Endothelial cell of umbilical vein (primary cell): ENCODE measurements at regions not wholly inside any gene's neighbourhood (a gene's known extent, or its start where the extent isn't known, plus 50 kb on each side); places are given as distances from the start of the nearest gene placed in this dataset.

Source experiments
- BruUV-seq: library from RNA; stranded (reverse); fragments of 400-500 nt; replicated peaks from 2 replicates; lab custom pipeline; 2021; lab: Mats Ljungman, UMichigan
- CTCF ChIA-PET: fragments of 300-600, 350-600 bp; sonication (Branson Sonifier 250); formaldehyde crosslinking; loops from one replicate; lab custom pipeline; 2021; ENCODE audit warnings: antibody characterized with exemption, inconsistent platforms; lab: Charles Lee
- POLR2A ChIA-PET: fragments of 300-600, 350-600 bp; sonication (Branson Sonifier 250); formaldehyde crosslinking; loops from one replicate; lab custom pipeline; 2021; ENCODE audit warnings: antibody characterized with exemption, inconsistent platforms; lab: Charles Lee
- DNase-seq: peaks from one replicate; pipeline ENCODE4 v3.0.0-alpha.2; 2011; ENCODE audit warnings: low read depth, low spot score
- FAIRE-seq: peaks from 2 replicates; lab custom pipeline; 2011; peaks lifted over from hg19 to GRCh38; lab: Jason Lieb, UNC
- H2AFZ ChIP-seq: 2 replicates; pipeline ENCODE4 v1.6.0; 2012; ENCODE audit warnings: low read depth, low read length, control low read depth, inconsistent platforms
- H3K27ac ChIP-seq: 2 replicates; pipeline ENCODE4 v1.5.1; 2011; ENCODE audit warnings: low read depth, mild to moderate bottlenecking, control low read depth, low read length, moderate library complexity; ENCODE audit not compliant: insufficient read depth
- H3K27me3 ChIP-seq, 2 experiments: 2 replicates each; pipeline versions ENCODE4 v1.6.0 to v1.6.1; 2011; ENCODE audit warnings: low read length in 2 of 2, mixed read lengths in 1 of 2; ENCODE audit not compliant: control insufficient read depth in 2 of 2, insufficient read depth in 2 of 2
- H3K36me3 ChIP-seq, 2 experiments: 2 replicates in 1 of 2; 3 replicates in 1 of 2; pipeline ENCODE4 v1.5.1; 2011; ENCODE audit warnings: low read length in 2 of 2, mild to moderate bottlenecking in 1 of 2, moderate library complexity in 1 of 2; ENCODE audit not compliant: control insufficient read depth in 2 of 2, insufficient read depth in 2 of 2; ENCODE audit errors: extremely low read depth in 1 of 2
- H3K4me1 ChIP-seq: 3 replicates; pipeline ENCODE4 v1.5.1; 2011; ENCODE audit warnings: mild to moderate bottlenecking, low read length; ENCODE audit not compliant: control insufficient read depth, insufficient read depth; ENCODE audit errors: extremely low read depth
- H3K4me2 ChIP-seq: 2 replicates; pipeline ENCODE4 v1.6.1; 2011; ENCODE audit warnings: low read length, control low read depth, mixed read lengths; ENCODE audit not compliant: insufficient read depth
- H3K4me3 ChIP-seq, 3 experiments: fragments of 200-600 bp in 1 of 3; sonication (generic), shearing (Covaris generic) in 1 of 3; replicated peaks in 1 of 3; 2 replicates each; pipeline ENCODE4 v1.5.1; 2011 to 2016; ENCODE audit warnings: control low read depth in 3 of 3, low read length in 3 of 3, mild to moderate bottlenecking in 2 of 3, inconsistent platforms in 1 of 3, low read depth in 1 of 3, moderate library complexity in 1 of 3; ENCODE audit not compliant: insufficient read depth in 1 of 3
- H3K79me2 ChIP-seq: 2 replicates; pipeline ENCODE4 v1.6.0; 2012; ENCODE audit warnings: low read length, inconsistent platforms; ENCODE audit not compliant: control insufficient read depth, insufficient read depth
- H3K9ac ChIP-seq: replicated peaks from 2 replicates; pipeline ENCODE3; 2011; ENCODE audit warnings: low read length, control low read depth; ENCODE audit not compliant: insufficient read depth; ENCODE audit errors: extremely low read depth
- H3K9me1 ChIP-seq: replicated peaks from 3 replicates; pipeline ENCODE4 v1.6.0; 2011; ENCODE audit warnings: mild to moderate bottlenecking, low read length; ENCODE audit not compliant: control insufficient read depth, insufficient read depth; ENCODE audit errors: extremely low read depth
- H3K9me3 ChIP-seq: replicated peaks from 2 replicates; pipeline ENCODE4 v1.5.1; 2012; ENCODE audit warnings: low read length, inconsistent platforms; ENCODE audit not compliant: control insufficient read depth, insufficient read depth
- H4K20me1 ChIP-seq: replicated peaks from 2 replicates; pipeline ENCODE3; 2011; ENCODE audit warnings: mild to moderate bottlenecking, low read length; ENCODE audit not compliant: control insufficient read depth, insufficient read depth; ENCODE audit errors: extremely low read depth
- EZH2 ChIP-seq: IDR thresholded peaks from 2 replicates; pipeline ENCODE4 v1.6.1; 2012; ENCODE audit warnings: borderline replicate concordance, low read depth, mild to moderate bottlenecking, moderate library complexity, low read length, inconsistent platforms; ENCODE audit not compliant: severe bottlenecking
- FOS ChIP-seq: IDR thresholded peaks from 2 replicates; pipeline ENCODE4 v1.6.1; 2011; ENCODE audit warnings: mild to moderate bottlenecking, low read length, moderate library complexity, borderline replicate concordance; ENCODE audit not compliant: insufficient read depth
- GATA2 ChIP-seq: IDR thresholded peaks from 2 replicates; pipeline ENCODE4 v1.7.0; 2011; ENCODE audit warnings: low read depth, mild to moderate bottlenecking, moderate library complexity, mixed read lengths, low read length; ENCODE audit not compliant: insufficient read length, insufficient read depth
- JUN ChIP-seq: IDR thresholded peaks from 2 replicates; pipeline ENCODE4 v1.6.1; 2011; ENCODE audit warnings: borderline replicate concordance, low read depth; ENCODE audit not compliant: insufficient read length, insufficient read depth
- MYC ChIP-seq: IDR thresholded peaks from one replicate; pipeline ENCODE4 v1.6.1; 2011; ENCODE audit warnings: mild to moderate bottlenecking, low read depth, low read length
- POLR2A ChIP-seq: IDR thresholded peaks from 2 replicates; pipeline ENCODE4 v1.6.1; 2012; ENCODE audit warnings: low read depth, mild to moderate bottlenecking, control low read depth, low read length
- POLR2AphosphoS5 ChIP-seq: IDR thresholded peaks from 2 replicates; pipeline ENCODE4 v1.6.1; 2012; ENCODE audit warnings: low read depth, mild to moderate bottlenecking, control low read depth, low read length, moderate library complexity; ENCODE audit not compliant: insufficient read depth
- dilution Hi-C: fragments of 300-500 bp; cut with MboI; formaldehyde crosslinking; loops from one replicate; pipeline ENCODE4 v1.15.0; 2019; ENCODE audit warnings: low sequenced_read_pairs; ENCODE audit not compliant: extremely low pct_ligation_motif_present
- intact Hi-C: fragments of 100-400 bp; cut with micrococcal nuclease; formaldehyde crosslinking; loops from one replicate; pipeline ENCODE4 v1.10.0; 2022
- TF ChIP-seq, protein P1 (sequence below), 2 donors: IDR thresholded peaks; 1 replicate in 1 of 2; 2 replicates in 1 of 2; pipeline ENCODE4 v1.5.1; 2011; ENCODE audit warnings: low read length in 2 of 2, mild to moderate bottlenecking in 2 of 2, moderate library complexity in 2 of 2, control low read depth in 1 of 2, inconsistent platforms in 1 of 2, low read depth in 1 of 2; ENCODE audit not compliant: insufficient read depth in 1 of 2; ENCODE audit errors: extremely low read depth in 1 of 2
- TF ChIP-seq, protein P2 (sequence below): IDR thresholded peaks from 2 replicates; pipeline ENCODE4 v1.6.1; 2011; ENCODE audit not compliant: insufficient read depth, insufficient read length

DNA sequence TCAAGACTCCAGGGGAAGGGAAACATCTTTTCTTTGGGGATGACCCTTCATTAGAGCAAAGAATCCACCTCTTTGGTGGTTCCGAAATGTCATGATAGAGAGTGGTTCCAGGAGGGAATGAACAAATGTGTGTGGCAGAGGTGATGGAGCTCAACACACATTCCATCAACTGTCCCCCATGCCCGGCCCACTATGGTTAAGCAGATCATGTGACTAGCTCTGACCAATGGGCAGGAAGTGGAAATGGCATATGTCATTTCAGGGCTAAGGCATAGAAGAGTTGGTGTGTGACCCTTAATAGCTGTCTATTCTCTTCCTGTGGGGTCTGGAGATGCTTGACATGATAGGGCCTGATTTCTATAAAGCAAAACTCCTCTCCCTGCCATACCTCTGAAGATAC, 194.6 kb downstream of the GAS1 start:
- no peak for DNase-seq
- intact Hi-C loops (no loop called here), dilution Hi-C loops (no loop called here)
- no TSS peak for BruUV-seq
- POLR2A ChIA-PET = no interaction called here
- peaks cover 3% of the 10 kb centered on the region for H3K9me3 ChIP-seq
- CTCF ChIA-PET = no interaction called here
- no peaks in the 10 kb centered on the region for H3K79me2 ChIP-seq
- no peak for FAIRE-seq
- no peaks in the 10 kb centered on the region for H3K4me1 ChIP-seq
- H2AFZ ChIP-seq = no peak overlapping the region
- H3K27ac ChIP-seq = no peak overlapping the region
- no peak overlapping the region for H3K4me3 ChIP-seq
- H3K9ac ChIP-seq = no peak overlapping the region
- H3K27me3 ChIP-seq = no peaks in the 10 kb centered on the region
- no peak for TF ChIP-seq POLR2AphosphoS5
- TF ChIP-seq, protein P1, sequence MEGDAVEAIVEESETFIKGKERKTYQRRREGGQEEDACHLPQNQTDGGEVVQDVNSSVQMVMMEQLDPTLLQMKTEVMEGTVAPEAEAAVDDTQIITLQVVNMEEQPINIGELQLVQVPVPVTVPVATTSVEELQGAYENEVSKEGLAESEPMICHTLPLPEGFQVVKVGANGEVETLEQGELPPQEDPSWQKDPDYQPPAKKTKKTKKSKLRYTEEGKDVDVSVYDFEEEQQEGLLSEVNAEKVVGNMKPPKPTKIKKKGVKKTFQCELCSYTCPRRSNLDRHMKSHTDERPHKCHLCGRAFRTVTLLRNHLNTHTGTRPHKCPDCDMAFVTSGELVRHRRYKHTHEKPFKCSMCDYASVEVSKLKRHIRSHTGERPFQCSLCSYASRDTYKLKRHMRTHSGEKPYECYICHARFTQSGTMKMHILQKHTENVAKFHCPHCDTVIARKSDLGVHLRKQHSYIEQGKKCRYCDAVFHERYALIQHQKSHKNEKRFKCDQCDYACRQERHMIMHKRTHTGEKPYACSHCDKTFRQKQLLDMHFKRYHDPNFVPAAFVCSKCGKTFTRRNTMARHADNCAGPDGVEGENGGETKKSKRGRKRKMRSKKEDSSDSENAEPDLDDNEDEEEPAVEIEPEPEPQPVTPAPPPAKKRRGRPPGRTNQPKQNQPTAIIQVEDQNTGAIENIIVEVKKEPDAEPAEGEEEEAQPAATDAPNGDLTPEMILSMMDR (IDR thresholded peaks at IDR 0.05; ENCODE audit: extremely low read depth in 1 of 2, insufficient read depth in 1 of 2, low read depth in 1 of 2, low read length in 2 of 2) = no peak
- TF ChIP-seq GATA2 = no peak
- TF ChIP-seq POLR2A = no peak
- no peak for TF ChIP-seq FOS
- no peak for TF ChIP-seq EZH2
- TF ChIP-seq MYC = no peak
- TF ChIP-seq JUN = no peak
- TF ChIP-seq, protein P2, sequence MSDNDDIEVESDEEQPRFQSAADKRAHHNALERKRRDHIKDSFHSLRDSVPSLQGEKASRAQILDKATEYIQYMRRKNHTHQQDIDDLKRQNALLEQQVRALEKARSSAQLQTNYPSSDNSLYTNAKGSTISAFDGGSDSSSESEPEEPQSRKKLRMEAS = no peak
- no peak overlapping the region for H3K4me2 ChIP-seq
- no peaks in the 10 kb centered on the region for H3K9me1 ChIP-seq
- H4K20me1 ChIP-seq = no peaks in the 10 kb centered on the region
- H3K36me3 ChIP-seq = no peaks in the 10 kb centered on the region
